SK-N-SH (cell line): ENCODE measurements at regions not wholly inside any gene's neighbourhood (a gene's known extent, or its start where the extent isn't known, plus 50 kb on each side); places are given as distances from the start of the nearest gene placed in this dataset.

ENCODE experiments used
- CTCF ChIA-PET: fragments of 300-600, 350-600 bp; formaldehyde crosslinking; extraction: SDS; loops from one replicate; lab custom pipeline; 2021; lab: Yijun Ruan, JAX
- POLR2A ChIA-PET: fragments of 350-600 bp; sonication (Branson Sonifier 250); formaldehyde crosslinking; extraction: SDS; loops from one replicate; lab custom pipeline; 2020; ENCODE audit warnings: antibody characterized with exemption, inconsistent platforms; lab: Yijun Ruan, JAX
- DNase-seq: peaks from one replicate; pipeline ENCODE4 v3.0.0; 2012
- H2AFZ ChIP-seq: fragments of 200-600 bp; sonication (generic); 2 replicates; pipeline ENCODE4 v1.8.1; 2016; ENCODE audit warnings: antibody characterized with exemption, mild to moderate bottlenecking, low read depth
- H3F3A ChIP-seq: fragments of 200-600 bp; sonication (generic); replicated peaks from 2 replicates; pipeline ENCODE3; 2016; ENCODE audit warnings: antibody characterized with exemption, mild to moderate bottlenecking; ENCODE audit not compliant: insufficient read depth
- H3K27ac ChIP-seq, 2 experiments: fragments of 200-500 bp in 1 of 2; fragments of 200-600 bp in 1 of 2; sonication (Bioruptor generic) in 1 of 2; sonication (generic), shearing (Covaris generic) in 1 of 2; 2 replicates each; pipeline versions ENCODE4 v1.5.1 to v1.6.1; 2014 to 2016; ENCODE audit warnings: low read depth in 2 of 2, inconsistent platforms in 1 of 2, low read length in 1 of 2, mild to moderate bottlenecking in 1 of 2, mixed read lengths in 1 of 2
- H3K27me3 ChIP-seq: fragments of 200-600 bp; sonication (generic), shearing (Covaris generic); 2 replicates; pipeline ENCODE4 v1.6.1; 2016; ENCODE audit warnings: mixed run types; ENCODE audit not compliant: insufficient read depth
- H3K36me3 ChIP-seq, 2 experiments: fragments of 200-500 bp in 1 of 2; fragments of 200-600 bp in 1 of 2; sonication (Bioruptor generic) in 1 of 2; sonication (generic) in 1 of 2; replicated peaks in 1 of 2; 2 replicates each; pipeline versions ENCODE3 to v1.5.1; 2014 to 2016; ENCODE audit warnings: low read length in 1 of 2, mild to moderate bottlenecking in 1 of 2; ENCODE audit not compliant: insufficient read depth in 2 of 2, control insufficient read depth in 1 of 2
- H3K4me1 ChIP-seq, 2 experiments: fragments of 200-500 bp in 1 of 2; fragments of 200-600 bp in 1 of 2; sonication (Bioruptor generic) in 1 of 2; sonication (generic), shearing (Covaris generic) in 1 of 2; 2 replicates each; pipeline versions ENCODE4 v1.5.1 to v1.6.1; 2014 to 2016; ENCODE audit warnings: low read depth in 1 of 2, low read length in 1 of 2, mixed run types in 1 of 2; ENCODE audit not compliant: insufficient read depth in 2 of 2, control insufficient read depth in 1 of 2
- H3K4me2 ChIP-seq: fragments of 200-600 bp; sonication (generic), shearing (Covaris generic); 2 replicates; pipeline ENCODE4 v1.6.1; 2017; ENCODE audit warnings: mixed run types
- H3K4me3 ChIP-seq, 2 experiments: fragments of 200-500 bp in 1 of 2; fragments of 200-600 bp in 1 of 2; sonication (Bioruptor generic) in 1 of 2; sonication (generic), shearing (Covaris generic) in 1 of 2; 2 replicates each; pipeline versions ENCODE4 v1.5.1 to v1.8.1; 2014 to 2016; ENCODE audit warnings: low read depth in 2 of 2, inconsistent platforms in 1 of 2, low read length in 1 of 2, mild to moderate bottlenecking in 1 of 2, mixed read lengths in 1 of 2, moderate library complexity in 1 of 2
- H3K79me2 ChIP-seq: fragments of 200-600 bp; sonication (generic); 2 replicates; pipeline ENCODE4 v1.8.1; 2017; ENCODE audit warnings: mild to moderate bottlenecking; ENCODE audit not compliant: insufficient read depth
- H3K9ac ChIP-seq: fragments of 200-600 bp; sonication (generic); 2 replicates; pipeline ENCODE4 v1.6.1; 2017; ENCODE audit warnings: mixed run types
- H3K9me2 ChIP-seq: fragments of 200-600 bp; sonication (generic); 2 replicates; pipeline ENCODE4 v1.6.1; 2017; ENCODE audit warnings: mixed run types
- H3K9me3 ChIP-seq: fragments of 200-600 bp; sonication (generic); 2 replicates; pipeline ENCODE4 v1.6.1; 2017; ENCODE audit warnings: mixed run types, mild to moderate bottlenecking, moderate library complexity
- H4K20me1 ChIP-seq: fragments of 200-600 bp; sonication (generic); 2 replicates; pipeline ENCODE4 v1.6.1; 2017; ENCODE audit warnings: mild to moderate bottlenecking, mixed run types; ENCODE audit not compliant: insufficient read depth
- CHD2 ChIP-seq: fragments of 150-350 bp; IDR thresholded peaks from 2 replicates; pipeline ENCODE4 v1.6.1; 2018; ENCODE audit warnings: low read length; ENCODE audit not compliant: partially characterized antibody
- CTCF ChIP-seq: fragments of 200-600 bp; sonication (generic); IDR thresholded peaks from 2 replicates; pipeline ENCODE4 v1.6.1; 2017; ENCODE audit warnings: antibody characterized with exemption, mild to moderate bottlenecking, moderate library complexity
- EP300 ChIP-seq, 2 experiments: IDR thresholded peaks; 2 replicates each; pipeline versions ENCODE4 v1.4.0 to v1.6.1; 2012; ENCODE audit warnings: borderline replicate concordance in 1 of 2, low read depth in 1 of 2, low read length in 1 of 2
- EZH2phosphoT487 ChIP-seq: fragments of 200-600 bp; sonication (generic); IDR thresholded peaks from 2 replicates; pipeline ENCODE4 v1.6.1; 2017; ENCODE audit warnings: low read depth, mixed run types, mild to moderate bottlenecking, antibody characterized with exemption, moderate library complexity, borderline replicate concordance
- FOSL2 ChIP-seq: IDR thresholded peaks from 2 replicates; pipeline ENCODE4 v1.4.0; 2012; ENCODE audit warnings: low read depth, mild to moderate bottlenecking, moderate library complexity, borderline replicate concordance
- FOXJ3 ChIP-seq: sonication (generic); formaldehyde crosslinking; IDR thresholded peaks from 2 replicates; pipeline ENCODE4 v1.5.1; 2020; ENCODE audit warnings: mild to moderate bottlenecking, missing genetic modification reagents
- FOXM1 ChIP-seq: IDR thresholded peaks from 2 replicates; pipeline ENCODE4 v1.4.0; 2012; ENCODE audit warnings: low read depth, mild to moderate bottlenecking
- GABPA ChIP-seq: IDR thresholded peaks from 2 replicates; pipeline ENCODE4 v1.4.0; 2012; ENCODE audit warnings: low read depth, mild to moderate bottlenecking
- IRF3 ChIP-seq: fragments of 150-350 bp; IDR thresholded peaks from 2 replicates; pipeline ENCODE4 v1.6.1; 2016; ENCODE audit warnings: mild to moderate bottlenecking, low read depth, low read length
- MEF2A ChIP-seq: IDR thresholded peaks from 2 replicates; pipeline ENCODE4 v1.4.0; 2012; ENCODE audit warnings: low read depth, borderline replicate concordance
- NFIC ChIP-seq: IDR thresholded peaks from 2 replicates; pipeline ENCODE4 v1.4.0; 2012; ENCODE audit warnings: borderline replicate concordance
- NRF1 ChIP-seq: IDR thresholded peaks from 2 replicates; pipeline ENCODE4 v1.6.1; 2012; ENCODE audit warnings: low read depth, mild to moderate bottlenecking, low read length
- REST ChIP-seq: IDR thresholded peaks from 2 replicates; pipeline ENCODE4 v1.6.1; 2012; ENCODE audit warnings: mild to moderate bottlenecking, low read depth, low read length, moderate library complexity
- RFX5 ChIP-seq: IDR thresholded peaks from 2 replicates; pipeline ENCODE4 v1.6.1; 2012; ENCODE audit warnings: mild to moderate bottlenecking, improper control_type of control experiment, low read length
- TAF1 ChIP-seq: IDR thresholded peaks from 2 replicates; pipeline ENCODE4 v1.6.1; 2012; ENCODE audit warnings: low read depth, mild to moderate bottlenecking, low read length, moderate library complexity, borderline replicate concordance
- TEAD4 ChIP-seq: IDR thresholded peaks from 2 replicates; pipeline ENCODE4 v1.4.0; 2012; ENCODE audit warnings: mild to moderate bottlenecking, borderline replicate concordance; ENCODE audit not compliant: insufficient read depth
- ZBTB33 ChIP-seq: IDR thresholded peaks from 2 replicates; pipeline ENCODE4 v1.4.0; 2012; ENCODE audit warnings: low read depth, borderline replicate concordance
- WGBS: methylation state at CpG from one replicate; pipeline ENCODE4 v1.1.6; 2017; ENCODE audit warnings: low lambda C conversion rate; 5-methylcytosine and 5-hydroxymethylcytosine counted together
- TF ChIP-seq, protein P1 (sequence below): IDR thresholded peaks from 2 replicates; pipeline ENCODE4 v1.4.0; 2012; ENCODE audit warnings: low read depth
- TF ChIP-seq, protein P2 (sequence below): fragments of 150-350 bp; IDR thresholded peaks from 2 replicates; pipeline ENCODE4 v1.6.1; 2017; ENCODE audit warnings: antibody characterized with exemption, low read length, low read depth, borderline replicate concordance

GRCh38 chr12:84641940-84642545 is 270.6 kb downstream of the SLC6A15 start:
- Histone ChIP-seq H3K9me2 (no peaks in the 10 kb centered on the region), H3K4me3 (no peak overlapping the region), H3K27me3 (no peaks in the 10 kb centered on the region), H3K4me2 (no peak overlapping the region), H3K36me3 (no peaks in the 10 kb centered on the region), H3K9ac (no peak overlapping the region), H4K20me1 (no peaks in the 10 kb centered on the region), H3K79me2 (no peaks in the 10 kb centered on the region; the same call in 1 of the 2 replicates), H2AFZ (no peak overlapping the region), H3K9me3 (no peaks in the 10 kb centered on the region), H3F3A (no peaks in the 10 kb centered on the region), H3K4me1 (no peaks in the 10 kb centered on the region; a peak in 1 of 4 replicates), H3K27ac (no peak overlapping the region)
- TF ChIP-seq TAF1: no peak
- TF ChIP-seq MEF2A: no peak
- no peak for TF ChIP-seq IRF3
- no peak for TF ChIP-seq EZH2phosphoT487
- TF ChIP-seq, protein P1, sequence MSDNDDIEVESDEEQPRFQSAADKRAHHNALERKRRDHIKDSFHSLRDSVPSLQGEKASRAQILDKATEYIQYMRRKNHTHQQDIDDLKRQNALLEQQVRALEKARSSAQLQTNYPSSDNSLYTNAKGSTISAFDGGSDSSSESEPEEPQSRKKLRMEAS: no peak
- no peak for TF ChIP-seq ZBTB33
- no peak for TF ChIP-seq FOXJ3 (CRISPR knock-in tag)
- TF ChIP-seq EP300 (IDR thresholded peaks at IDR 0.05; ENCODE audit: borderline replicate concordance in 1 of 2, low read depth in 1 of 2, low read length in 1 of 2): no peak
- no peak for TF ChIP-seq REST
- TF ChIP-seq GABPA: no peak
- no peak for TF ChIP-seq NRF1
- TF ChIP-seq CTCF: no peak
- no peak for TF ChIP-seq RFX5
- TF ChIP-seq, protein P2, sequence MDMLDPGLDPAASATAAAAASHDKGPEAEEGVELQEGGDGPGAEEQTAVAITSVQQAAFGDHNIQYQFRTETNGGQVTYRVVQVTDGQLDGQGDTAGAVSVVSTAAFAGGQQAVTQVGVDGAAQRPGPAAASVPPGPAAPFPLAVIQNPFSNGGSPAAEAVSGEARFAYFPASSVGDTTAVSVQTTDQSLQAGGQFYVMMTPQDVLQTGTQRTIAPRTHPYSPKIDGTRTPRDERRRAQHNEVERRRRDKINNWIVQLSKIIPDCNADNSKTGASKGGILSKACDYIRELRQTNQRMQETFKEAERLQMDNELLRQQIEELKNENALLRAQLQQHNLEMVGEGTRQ: no peak
- TF ChIP-seq FOXM1: no peak
- no peak for TF ChIP-seq CHD2
- no peak for TF ChIP-seq TEAD4
- no peak for TF ChIP-seq FOSL2
- no peak for TF ChIP-seq NFIC
- DNase-seq: no peak
- CTCF ChIA-PET: interaction anchor here (0.6 to 1.0 kb wide), 2 partner anchors 32 to 233 kb away, joined by 3 read pairs; no protein-coding TSS in a partner anchor
- POLR2A ChIA-PET: no interaction called here
- 30% methylated on average over 2 of the region's 2 CpGs for WGBS
